ENCODE measurements at regions not wholly inside any gene's neighbourhood (a gene's known extent, or its start where the extent isn't known, plus 50 kb on each side); places are given as distances from the start of the nearest gene placed in this dataset.
"Not testable (repeated sequence)": the region's sequence is repeated elsewhere in the genome, so short reads cannot be mapped to it uniquely, and the experiment has no call there.

GRCh38 chr13:21268485-21268884 is 92.0 kb downstream of the MRPL57 start:
- TF ChIP-seq CTCF, EZH2, EZH2phosphoT487 (IDR thresholded peaks at IDR 0.05): not testable (repeated sequence)

Measured in neural progenitor cell (in vitro differentiated cells).